ENCODE measurements at regions not wholly inside any gene's neighbourhood (a gene's known extent, or its start where the extent isn't known, plus 50 kb on each side); places are given as distances from the start of the nearest gene placed in this dataset.

DNA sequence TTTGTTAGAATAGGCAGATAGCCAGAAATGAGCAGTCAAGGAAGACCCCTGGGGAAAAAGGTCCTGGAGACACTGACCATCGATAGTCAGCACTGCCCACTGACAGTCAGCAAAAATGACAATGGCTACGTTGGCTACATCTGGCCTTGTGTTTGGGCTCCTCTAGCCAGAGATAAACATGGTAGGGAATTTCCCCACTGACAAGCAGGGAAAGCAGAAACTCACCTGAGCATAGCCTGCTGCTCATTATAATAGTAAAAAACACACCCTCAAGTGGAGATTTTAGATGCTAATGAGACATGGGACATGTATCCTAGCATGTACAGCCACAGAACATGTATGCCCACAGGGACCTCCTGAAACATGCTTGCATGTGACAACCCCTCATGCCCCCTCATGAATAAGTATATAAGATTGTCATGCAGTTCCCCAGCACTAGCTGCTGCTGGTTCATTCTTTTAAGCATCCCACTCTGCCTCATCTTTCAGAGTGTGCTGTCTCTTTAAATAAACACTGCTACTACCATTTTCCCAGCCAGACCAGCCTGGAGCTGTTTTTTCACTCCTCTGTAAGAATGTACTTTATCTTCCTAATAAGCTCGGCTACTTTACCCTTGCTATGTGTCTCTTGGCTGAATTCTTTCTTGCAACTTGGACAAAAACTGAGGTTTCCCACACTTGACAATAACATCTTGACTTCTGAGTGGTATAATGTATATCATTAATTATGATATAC lies 550.1 kb upstream of the CDH8 start:
- DNase-seq (ENCODE audit: low read depth in 2 of 2): no peak

DNA sequence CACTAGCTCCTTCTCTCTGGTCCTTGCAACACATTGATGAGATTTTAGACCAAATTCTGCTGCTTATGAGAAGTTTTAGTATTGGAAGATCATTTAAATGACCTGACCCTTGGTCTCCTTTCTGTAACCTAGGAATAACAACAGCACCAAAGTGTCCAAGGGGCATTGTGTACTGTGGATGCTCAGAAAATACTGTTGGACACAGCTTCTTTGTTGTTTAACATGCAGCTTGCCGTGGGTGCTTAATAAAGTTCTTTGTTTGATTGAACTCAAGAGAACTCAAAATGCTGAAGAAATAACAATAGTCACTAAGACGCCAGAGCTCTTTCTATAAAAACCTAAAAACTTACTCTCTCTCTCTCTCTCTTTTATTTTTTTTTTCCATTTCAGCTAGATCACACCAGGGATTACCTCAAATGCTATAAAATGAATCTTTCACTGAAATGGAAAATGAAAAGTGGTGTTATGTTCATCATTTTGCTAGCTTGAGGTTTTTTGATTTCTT lies 548.9 kb upstream of the CDH8 start:
- DNase-seq (ENCODE audit: low read depth in 2 of 2): no peak

DNA sequence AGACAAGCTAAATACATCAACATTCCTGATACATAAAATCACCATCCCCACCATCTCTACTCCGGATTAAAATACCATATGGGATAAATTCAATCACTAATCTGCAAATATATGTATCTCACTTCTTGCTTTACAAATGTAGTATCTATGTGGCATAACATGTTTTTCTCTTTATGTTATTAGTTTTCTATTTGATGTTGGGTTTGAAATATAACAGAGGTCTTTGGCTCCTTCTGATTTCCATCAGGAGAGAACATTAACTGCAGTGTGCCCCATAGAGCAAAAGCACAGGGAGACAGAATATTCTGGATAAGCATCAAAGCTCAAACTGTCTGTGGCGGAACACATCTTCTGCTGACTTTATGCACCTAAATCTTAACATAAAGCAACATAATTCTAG lies 547.2 kb upstream of the CDH8 start:
- DNase-seq (ENCODE audit: low read depth in 2 of 2): no peak

DNA sequence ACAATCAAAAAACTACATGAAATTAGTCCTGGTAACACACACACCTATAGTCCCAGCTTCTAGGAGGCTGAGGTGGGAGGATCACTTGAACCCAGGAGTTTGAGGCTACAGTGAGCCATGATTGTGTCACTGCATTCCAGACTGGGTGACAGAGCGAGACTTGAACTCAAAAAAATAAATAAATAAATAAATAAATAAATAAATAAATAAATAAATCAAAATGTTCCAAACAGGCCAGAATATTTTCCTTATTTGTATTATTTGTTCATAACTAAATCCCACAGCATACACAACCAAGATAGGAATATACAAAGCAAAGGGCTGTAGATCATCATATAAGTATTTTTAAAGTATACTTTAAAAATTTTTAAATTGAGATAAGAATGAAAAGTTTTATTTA lies 537.2 kb upstream of the CDH8 start:
- no peak for DNase-seq (ENCODE audit: low read depth in 2 of 2)

DNA sequence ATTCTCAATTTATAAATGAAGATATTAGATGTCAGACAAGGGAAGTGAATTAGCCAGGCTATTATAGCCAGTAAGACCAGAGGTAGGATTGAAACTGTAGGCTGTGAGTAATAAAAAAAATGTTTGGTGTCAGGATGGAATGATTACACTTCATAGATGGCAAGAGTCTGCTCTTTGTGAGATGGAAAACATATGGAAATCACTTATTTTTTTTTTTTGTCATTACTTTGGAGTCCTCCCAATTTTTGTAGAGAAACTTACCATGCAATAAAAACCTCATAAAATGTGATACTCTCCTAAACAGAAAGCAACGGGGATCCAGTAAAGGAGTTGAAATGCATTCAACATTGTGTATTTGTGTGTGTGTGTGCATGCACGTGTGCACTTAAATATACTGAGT lies 532.7 kb upstream of the CDH8 start:
- no peak for DNase-seq (ENCODE audit: low read depth in 2 of 2)

DNA sequence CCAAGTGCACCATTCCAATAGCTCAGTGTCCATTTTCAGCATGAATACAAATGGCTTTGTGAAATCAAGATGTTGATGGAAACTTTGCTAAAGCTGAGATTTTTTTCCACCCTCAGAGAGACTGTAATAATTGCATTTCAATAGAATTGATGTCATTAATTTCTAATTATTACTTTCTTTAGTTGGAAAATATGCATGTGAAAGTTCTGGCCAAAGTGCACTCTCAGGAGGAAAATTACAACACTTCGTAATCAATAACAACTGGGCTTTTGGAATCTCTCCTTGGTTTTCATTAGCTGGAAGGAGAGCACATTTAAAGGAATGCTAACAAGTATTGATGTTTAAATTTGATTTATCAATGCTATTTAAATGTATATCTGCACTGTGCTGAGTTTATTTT lies 529.5 kb upstream of the CDH8 start:
- DNase-seq (ENCODE audit: low read depth in 2 of 2): no peak

DNA sequence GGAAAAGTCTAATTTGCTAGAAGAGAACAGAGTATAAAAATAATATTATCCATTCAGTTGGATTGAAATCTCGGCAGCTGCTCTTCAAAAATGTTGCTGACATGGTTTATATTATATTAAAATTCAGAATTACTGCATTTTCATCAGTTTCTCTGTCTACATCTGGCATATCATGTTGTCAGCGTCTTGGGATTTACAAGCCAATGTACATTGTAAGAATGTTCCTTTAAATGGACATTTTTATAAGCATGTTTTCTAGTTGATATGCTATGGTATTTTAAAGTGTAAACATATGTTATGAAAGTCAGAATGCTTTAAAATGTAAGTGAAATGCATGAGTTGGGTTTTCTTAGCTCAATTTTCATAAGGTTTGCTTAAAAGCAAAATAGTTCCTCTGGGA lies 528.1 kb upstream of the CDH8 start:
- no peak for DNase-seq (ENCODE audit: low read depth in 2 of 2)

DNA sequence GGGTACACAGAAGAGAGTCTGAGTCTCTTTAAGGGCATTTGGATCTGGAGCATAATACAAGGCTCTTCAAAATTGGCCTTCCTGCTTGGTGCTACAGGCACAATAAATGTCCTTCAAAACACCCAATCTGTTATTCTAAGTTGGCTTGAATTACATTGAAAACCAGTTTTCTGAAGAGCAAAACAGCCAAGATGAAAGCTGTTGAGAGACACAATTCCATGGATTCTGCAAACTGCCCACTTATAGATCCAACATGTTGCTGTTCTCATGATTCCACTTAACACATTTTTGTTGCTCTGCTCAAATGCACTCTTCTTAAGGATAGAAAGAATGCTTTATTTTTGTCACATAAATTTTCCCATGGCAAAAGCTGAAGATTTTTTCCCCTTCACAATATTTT lies 525.9 kb upstream of the CDH8 start:
- no peak for DNase-seq (ENCODE audit: low read depth in 2 of 2)

DNA sequence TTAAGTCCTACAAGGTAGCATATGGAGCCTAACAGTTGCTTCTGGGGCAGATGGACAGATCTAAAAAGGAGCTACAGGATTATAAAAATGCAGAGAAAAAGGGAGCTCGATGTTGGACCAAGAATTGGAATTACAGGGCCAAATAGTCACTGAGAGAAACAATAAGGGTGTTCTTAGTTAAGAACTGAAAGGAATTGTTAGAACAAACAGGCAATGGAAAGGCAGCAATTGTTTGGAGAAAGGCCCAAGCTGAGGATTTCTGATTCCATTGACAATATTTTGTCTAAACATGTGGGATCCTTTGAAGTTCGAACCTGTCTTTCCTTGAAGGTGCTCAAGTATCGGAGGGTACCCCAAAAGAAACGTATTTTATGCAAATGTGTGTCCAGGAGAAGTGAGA lies 513.6 kb upstream of the CDH8 start:
- DNase-seq (ENCODE audit: low read depth in 2 of 2): no peak

DNA sequence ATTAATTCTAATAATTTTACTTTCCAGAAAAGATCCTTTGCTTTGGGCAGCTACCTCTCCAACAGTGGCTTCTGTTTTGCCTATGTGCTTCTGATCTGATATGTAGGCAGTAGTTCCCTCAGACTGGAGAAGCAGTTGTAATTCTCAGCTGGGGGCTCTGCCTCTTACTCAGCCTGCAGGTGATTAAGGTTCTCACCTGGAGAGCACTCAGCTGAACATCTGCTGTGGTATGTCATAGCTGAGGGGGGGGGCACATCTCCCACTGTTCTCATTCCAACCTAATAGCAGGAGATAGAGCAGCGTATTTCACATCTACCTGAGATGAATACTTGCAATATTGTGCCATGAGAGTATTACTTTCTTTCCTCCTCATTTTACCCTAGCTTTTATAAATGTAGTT lies 511.9 kb upstream of the CDH8 start:
- no peak for DNase-seq (ENCODE audit: low read depth in 2 of 2)

DNA sequence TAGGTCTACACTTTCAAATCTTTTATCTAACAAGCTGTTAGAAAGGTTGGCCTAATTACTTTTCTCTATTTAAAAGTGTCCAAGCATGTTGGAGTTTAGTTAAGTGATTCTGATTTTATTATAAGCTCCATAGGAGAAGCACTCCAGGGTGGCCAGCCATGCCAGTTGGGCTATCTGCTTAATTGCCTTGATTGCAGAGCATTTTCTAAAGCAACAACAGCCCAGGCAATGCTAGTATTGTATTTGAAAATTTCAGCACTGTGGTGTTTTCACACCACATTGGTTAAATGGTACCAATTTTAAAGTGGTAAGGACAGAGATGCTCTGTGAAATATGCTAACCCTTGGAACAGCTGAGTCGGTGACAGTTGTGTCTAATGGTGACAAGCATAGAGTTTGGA lies 510.5 kb upstream of the CDH8 start:
- DNase-seq (ENCODE audit: low read depth in 2 of 2): no peak

DNA sequence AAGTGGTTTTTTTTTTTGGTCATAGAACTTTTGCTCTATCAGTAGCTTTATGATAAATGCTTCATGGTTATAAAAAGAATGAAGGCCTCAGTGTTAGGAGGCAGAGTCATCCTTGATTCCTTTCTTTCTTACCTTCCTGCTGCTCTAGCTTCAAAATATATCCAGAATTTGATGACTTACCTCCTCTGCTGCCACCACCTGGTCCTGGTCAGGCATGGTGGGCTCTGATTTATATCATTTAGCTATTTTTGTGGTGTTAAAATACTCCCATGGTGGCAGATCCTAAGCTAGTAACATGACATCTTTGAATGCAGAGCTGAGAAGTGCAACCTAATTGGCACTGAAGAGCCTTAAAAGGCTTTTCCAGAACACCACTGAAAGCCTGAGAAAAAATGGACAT lies 508.8 kb upstream of the CDH8 start:
- DNase-seq (ENCODE audit: low read depth in 2 of 2): no peak

DNA sequence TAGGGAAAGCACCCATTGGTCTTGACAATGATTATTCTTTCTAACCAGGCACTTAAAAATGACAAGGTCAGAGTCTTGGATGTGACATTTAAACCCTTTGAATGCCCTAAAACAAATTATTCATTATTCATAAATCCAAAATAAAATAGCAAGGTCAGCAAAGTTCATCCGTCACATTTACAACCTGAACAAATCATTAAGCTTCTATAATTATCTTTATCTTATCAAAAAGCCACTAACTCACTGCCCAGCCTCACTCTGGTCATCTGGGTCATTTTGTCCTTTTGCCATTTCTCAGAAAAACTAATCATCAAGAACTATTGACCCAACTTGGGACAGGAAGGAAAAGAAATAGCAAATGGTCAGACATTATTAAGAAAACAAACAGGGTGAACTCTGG lies 507.3 kb upstream of the CDH8 start:
- DNase-seq (ENCODE audit: low read depth in 2 of 2): no peak

DNA sequence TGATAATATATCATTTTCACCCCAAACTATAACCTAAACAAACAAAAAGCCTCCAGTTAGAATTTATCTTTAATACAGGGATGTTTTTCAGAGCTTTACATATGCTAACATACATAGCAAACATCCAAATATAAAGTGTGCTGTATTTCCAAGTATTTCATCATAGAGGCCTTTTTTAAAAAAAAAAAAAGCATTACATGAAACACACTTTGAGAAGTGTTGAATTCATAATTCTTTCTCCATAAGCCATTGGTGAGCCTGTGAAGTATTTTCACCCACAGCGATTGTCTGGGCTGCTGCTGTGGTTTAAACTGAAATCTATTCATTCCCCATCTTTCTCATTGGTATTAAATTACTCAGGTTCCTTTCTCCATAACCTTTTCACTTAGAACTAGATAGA lies 503.4 kb upstream of the CDH8 start:
- no peak for DNase-seq (ENCODE audit: low read depth in 2 of 2)

DNA sequence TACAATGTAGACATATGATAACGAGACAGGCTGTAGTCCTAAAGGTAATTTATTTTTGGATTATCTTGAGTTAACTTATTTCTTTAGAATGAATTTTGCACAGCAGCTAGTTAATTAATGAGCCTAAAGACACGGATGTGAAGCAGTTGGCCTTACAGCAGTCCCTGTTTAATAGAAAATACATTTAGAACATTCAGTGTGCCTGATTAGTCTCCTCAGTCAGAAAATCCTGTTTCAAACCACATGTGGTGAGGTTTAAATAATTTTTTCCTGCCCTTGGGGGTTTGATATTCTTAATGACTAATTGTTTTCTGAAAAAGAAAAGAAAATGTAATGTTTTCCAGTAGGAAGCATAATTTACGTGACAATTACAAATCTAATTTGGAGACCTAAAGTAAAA lies 494.2 kb upstream of the CDH8 start:
- DNase-seq (ENCODE audit: low read depth in 2 of 2): no peak

DNA sequence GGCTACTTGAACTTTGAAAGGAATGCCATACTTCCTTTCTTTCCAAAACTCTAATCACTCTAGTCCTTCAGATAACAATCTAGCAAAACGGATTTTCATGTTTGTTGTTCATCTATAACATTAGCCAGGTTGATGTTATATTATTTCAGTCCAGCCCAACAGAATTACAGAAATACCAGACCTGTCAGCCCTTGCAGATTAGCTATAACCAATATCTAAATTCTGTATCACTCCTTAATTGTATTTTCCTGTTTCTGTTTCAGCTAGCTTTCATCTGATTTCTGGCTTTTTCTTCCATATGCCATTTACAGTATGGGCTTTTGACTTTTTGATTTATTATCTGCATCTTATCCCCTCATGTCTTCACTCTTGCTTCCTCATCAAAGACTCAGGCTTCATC lies 479.8 kb upstream of the CDH8 start:
- no peak for DNase-seq (ENCODE audit: low read depth in 2 of 2)

DNA sequence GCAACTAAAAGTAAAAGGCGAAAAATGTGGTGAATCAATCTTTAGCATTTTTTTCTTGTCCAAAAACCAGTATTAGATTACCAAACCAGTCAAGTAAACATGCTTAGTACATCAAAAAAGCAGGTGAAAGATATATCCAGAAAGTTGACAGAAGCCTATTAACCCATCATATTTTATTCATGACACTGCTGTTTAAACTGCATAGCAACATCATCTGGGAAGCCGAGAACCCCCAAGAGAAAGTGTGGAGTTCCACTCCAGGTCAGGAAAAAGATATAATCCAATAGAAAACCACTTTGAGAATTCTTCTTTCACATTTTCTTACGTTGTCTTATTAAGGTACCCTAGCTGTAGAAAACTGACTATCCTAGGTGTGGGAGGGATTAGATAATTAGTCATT lies 466.8 kb upstream of the CDH8 start:
- DNase-seq (ENCODE audit: low read depth in 2 of 2): no peak

DNA sequence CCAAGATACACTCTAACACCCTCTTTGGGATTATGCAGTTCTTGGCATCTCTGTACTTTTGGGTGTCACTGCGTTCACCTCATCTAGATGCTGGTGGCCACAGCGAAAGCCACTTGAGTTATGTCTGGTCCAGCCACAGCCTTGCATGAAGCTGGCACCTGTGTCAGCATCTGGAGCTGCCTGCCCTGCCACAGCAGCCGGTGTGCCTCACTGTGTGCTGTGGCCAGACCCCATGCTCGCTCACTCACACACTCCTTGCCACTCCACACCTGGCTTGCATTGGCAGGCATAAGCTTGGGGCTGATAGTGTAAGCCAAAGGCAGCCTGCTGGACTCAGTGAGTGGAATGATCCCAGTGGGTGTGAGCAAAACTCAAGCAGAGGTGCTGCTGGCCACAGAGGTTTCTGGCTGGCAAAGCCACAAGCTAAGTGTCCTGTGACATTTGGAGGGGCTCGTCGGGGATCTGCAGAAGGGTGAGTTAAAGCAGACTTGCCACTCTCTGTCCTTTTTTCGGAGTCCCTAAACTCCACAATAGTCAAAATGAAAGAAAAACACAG lies 442.7 kb upstream of the CDH8 start:
- DNase-seq (ENCODE audit: low read depth in 2 of 2): no peak

DNA sequence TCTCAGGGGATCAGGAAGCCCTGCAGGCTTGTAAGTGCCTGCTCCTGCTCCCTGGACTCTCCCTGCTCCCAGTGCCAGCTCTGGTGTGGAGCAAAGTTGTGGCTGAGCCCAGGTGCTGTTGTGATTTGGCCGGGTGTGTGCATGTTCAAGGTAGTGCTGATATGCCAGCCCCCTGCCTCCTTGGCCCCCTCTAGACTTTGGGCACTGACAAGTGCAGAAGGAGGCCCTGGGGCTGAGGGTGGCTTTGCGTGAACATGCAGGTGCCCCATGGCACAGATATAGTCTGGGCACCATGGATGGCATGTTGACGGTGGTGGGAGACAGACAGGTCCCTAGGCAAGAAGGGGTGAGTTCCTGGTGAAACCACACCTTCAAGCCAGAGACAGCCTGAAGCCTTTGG lies 441.6 kb upstream of the CDH8 start:
- no peak for DNase-seq (ENCODE audit: low read depth in 2 of 2)

DNA sequence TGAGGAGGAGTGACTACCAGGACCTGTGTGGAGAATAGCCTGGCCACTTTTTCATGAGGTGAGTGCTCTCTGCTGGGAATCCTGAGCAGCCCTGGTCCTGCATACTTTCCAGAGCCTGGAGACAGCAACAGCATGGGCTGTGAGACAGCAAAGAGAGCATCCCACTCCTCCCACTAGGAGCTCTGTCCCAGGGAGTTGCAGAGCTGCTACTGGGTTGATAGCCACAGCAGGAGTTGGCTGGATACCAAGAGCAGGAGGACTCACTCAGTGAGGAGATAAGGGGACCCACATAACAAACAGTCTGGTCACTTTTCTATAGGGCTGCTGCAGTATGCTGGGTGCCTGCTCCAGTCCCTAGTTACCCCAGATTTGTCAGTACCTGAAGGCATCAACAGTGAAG lies 439.3 kb upstream of the CDH8 start:
- DNase-seq (ENCODE audit: low read depth in 2 of 2): no peak

DNA sequence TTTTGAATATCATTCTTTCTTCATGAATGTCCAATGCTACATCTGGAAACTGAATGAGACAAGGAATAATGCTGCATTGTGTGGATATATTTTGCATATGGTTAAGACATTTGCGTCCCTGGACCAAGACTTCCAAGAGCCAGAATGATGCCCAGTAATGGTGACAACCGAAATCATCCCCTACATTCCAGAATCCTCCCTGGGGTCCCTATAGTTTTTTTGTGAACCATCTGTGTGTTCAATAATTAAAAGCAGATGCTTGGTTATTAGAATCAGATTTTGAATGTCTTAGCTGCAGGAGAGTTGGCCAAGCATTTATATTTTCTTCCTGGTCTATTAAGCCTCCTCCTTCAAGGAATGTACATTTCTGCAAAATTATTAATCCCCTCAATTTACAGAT lies 426.7 kb upstream of the CDH8 start:
- no peak for DNase-seq (ENCODE audit: low read depth in 2 of 2)

DNA sequence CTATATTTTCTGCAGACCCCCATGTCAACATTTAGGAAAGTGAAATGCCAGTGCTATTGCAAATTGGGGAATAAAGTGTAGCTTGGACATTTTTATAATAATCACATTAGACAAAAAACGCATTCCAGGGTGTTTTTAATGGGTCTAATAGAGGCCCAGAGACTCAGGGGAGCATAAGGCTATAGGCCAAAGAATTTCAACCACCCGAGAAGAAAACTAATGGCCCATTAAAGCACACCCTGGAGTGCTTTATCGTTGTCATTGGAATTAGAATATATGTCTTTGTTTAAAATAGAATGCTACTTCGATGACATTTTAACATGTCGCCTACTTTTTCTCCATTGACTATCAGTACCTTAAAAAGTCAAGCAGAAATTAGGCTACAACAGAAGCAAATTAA lies 414.1 kb upstream of the CDH8 start:
- DNase-seq (ENCODE audit: low read depth in 2 of 2): no peak

DNA sequence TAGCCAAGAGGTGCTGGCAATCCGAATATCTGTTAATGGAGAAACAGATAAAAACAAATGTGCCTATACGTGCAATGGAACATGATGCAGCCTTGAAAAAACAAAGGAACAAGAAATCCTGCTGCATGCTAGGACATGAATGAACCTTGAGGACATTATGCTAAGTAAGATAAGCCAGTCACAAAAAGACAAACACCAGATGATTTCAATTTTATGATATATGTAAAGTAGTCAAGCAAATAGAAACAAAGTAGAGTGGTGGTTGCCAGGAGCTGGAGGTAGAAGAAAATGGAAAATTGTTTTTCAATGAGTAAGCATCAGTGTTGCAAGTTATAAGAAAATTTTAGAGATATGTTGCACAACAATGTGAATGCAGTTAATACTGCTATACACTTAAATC lies 409.7 kb upstream of the CDH8 start:
- no peak for DNase-seq (ENCODE audit: low read depth in 2 of 2)

DNA sequence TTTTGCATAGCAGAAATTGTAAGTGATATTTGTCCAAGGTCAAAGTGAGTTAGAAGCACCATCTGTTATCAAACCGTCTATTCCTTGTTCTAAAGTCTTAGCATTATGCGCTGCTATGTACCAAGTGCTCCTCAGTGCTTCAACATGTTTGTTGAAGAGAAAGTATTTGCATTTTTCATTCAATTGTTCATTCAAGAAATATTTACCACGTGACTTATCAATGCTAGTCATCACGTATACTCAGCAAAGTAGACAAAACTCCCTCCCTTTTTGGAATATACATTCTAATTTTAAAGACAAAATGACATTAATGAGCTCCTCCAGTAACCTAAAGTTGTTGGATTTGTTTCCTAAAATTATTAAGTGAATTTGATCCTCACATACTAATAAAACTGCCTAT lies 388.0 kb upstream of the CDH8 start:
- no peak for DNase-seq (ENCODE audit: low read depth in 2 of 2)

Measured in stimulated activated CD4-positive, alpha-beta T cell treated with anti-CD3 and anti-CD28 coated beads, Interleukin-4, amount 100 ng/mL, for 48 hours (primary cell).